ENCODE measurements at regions not wholly inside any gene's neighbourhood (a gene's known extent, or its start where the extent isn't known, plus 50 kb on each side); places are given as distances from the start of the nearest gene placed in this dataset.

GRCh38 chr9:75644649-75645048 lies 245.8 kb upstream of the PCSK5 start:
- no peak for TF ChIP-seq EZH2 (IDR thresholded peaks at IDR 0.05)
- no peak for TF ChIP-seq POLR2AphosphoS5 (IDR thresholded peaks at IDR 0.05; ENCODE audit: borderline replicate concordance, low read depth, low read length)
